ENCODE measurements at regions not wholly inside any gene's neighbourhood (a gene's known extent, or its start where the extent isn't known, plus 50 kb on each side); places are given as distances from the start of the nearest gene placed in this dataset.
"Not testable (repeated sequence)": the region's sequence is repeated elsewhere in the genome, so short reads cannot be mapped to it uniquely, and the experiment has no call there.

GRCh38 chr12:92058664-92059063 lies 87.0 kb downstream of the BTG1 start:
- peak overlapping the region; percentile 56 for H3K27ac ChIP-seq (ENCODE audit: low read depth, low read length)
- no peaks in the 10 kb centered on the region for H3K27me3 ChIP-seq (ENCODE audit: control insufficient read depth in 2 of 2, insufficient read depth in 2 of 2, low read length in 2 of 2)
- ATAC-seq (peak; percentile 50), DNase-seq (peak in 3 of 9 donors; percentile 34 to 41 (median 41))
- CTCF ChIA-PET: interaction anchor here (1.5 kb wide), 1 partner anchor 10 kb away, joined by 3 read pairs; no protein-coding TSS in a partner anchor
- POLR2A ChIA-PET: interaction anchor here (0.7 to 12.7 kb wide), 16 partner anchors 10 to 349 kb away, joined by 3 to 128 read pairs (median 3); partner anchors contain the start of gene BTG1
- no peak overlapping the region for H3K4me3 ChIP-seq (ENCODE audit: low read length)
- Mint-ChIP-seq H3K27ac (peak overlapping the region; percentile 82 to 98 (median 94)), H3K4me3 (peak overlapping the region; percentile 16 to 79 (median 66)), H3K9me3 (peaks cover 0 to 13% (median 5%) of the 10 kb centered on the region in 11 donors), H3K4me1 (peaks cover 37 to 94% (median 86%) of the 10 kb centered on the region in 7 donors), H3K36me3 (peaks cover 8 to 36% (median 14%) of the 10 kb centered on the region in 5 donors), H3K27me3 (no peaks in the 10 kb centered on the region)
- H3K9me3 ChIP-seq (ENCODE audit: control insufficient read depth in 2 of 3, low read length in 3 of 3): no peaks in the 10 kb centered on the region
- intact Hi-C loops (cut with micrococcal nuclease): loop anchor here (1.0 to 10.0 kb wide), 5 partner anchors 8 to 496 kb away; no protein-coding TSS in a partner anchor
- H3K4me1 ChIP-seq (ENCODE audit: control insufficient read depth in 2 of 2, insufficient read depth in 2 of 2, low read length in 2 of 2): peaks cover 5 to 57% of the 10 kb centered on the region in 2 donors
- H3K36me3 ChIP-seq (ENCODE audit: control insufficient read depth in 2 of 3, insufficient read depth in 3 of 3, low read length in 3 of 3): no peaks in the 10 kb centered on the region

GRCh38 chr12:92056756-92057155 lies 88.9 kb downstream of the BTG1 start:
- intact Hi-C loops (cut with micrococcal nuclease): loop anchor here (1.0 to 10.0 kb wide), 8 partner anchors 15 to 498 kb away; no protein-coding TSS in a partner anchor
- Mint-ChIP-seq H3K4me3 (peak overlapping the region in 8 of 10 donors; percentile 5 to 79 (median 40)), H3K4me1 (peaks cover 35 to 91% (median 86%) of the 10 kb centered on the region in 7 donors), H3K36me3 (peaks cover 10 to 37% (median 14%) of the 10 kb centered on the region in 5 donors), H3K9me3 (peaks cover 0 to 15% (median 7%) of the 10 kb centered on the region in 11 donors), H3K27ac (peak overlapping the region; percentile 59 to 98 (median 94))
- H3K27me3 Mint-ChIP-seq; H3K4me3 ChIP-seq (ENCODE audit: low read length); ATAC-seq; H3K27me3 ChIP-seq (ENCODE audit: control insufficient read depth in 2 of 2, insufficient read depth in 2 of 2, low read length in 2 of 2); DNase-seq; H3K9me3 ChIP-seq (ENCODE audit: control insufficient read depth in 2 of 3, low read length in 3 of 3); H3K36me3 ChIP-seq (ENCODE audit: control insufficient read depth in 2 of 3, insufficient read depth in 3 of 3, low read length in 3 of 3): not testable (repeated sequence)
- Histone ChIP-seq H3K4me1 (ENCODE audit: control insufficient read depth in 2 of 2, insufficient read depth in 2 of 2, low read length in 2 of 2) (peaks cover 5 to 47% of the 10 kb centered on the region in 2 donors), H3K27ac (ENCODE audit: low read depth, low read length) (peak overlapping the region; percentile 64)
- CTCF ChIA-PET: interaction anchor here (1.1 to 1.5 kb wide), 2 partner anchors 15 to 26 kb away, joined by 3 read pairs; no protein-coding TSS in a partner anchor
- POLR2A ChIA-PET: interaction anchor here (0.7 to 12.7 kb wide), 10 partner anchors 9 to 88 kb away, joined by 3 to 128 read pairs (median 9); partner anchors contain the start of gene BTG1

GRCh38 chr12:92056290-92056689 lies 89.4 kb downstream of the BTG1 start:
- H3K4me1 Mint-ChIP-seq: peaks cover 38 to 91% (median 86%) of the 10 kb centered on the region in 7 donors
- H3K4me1 ChIP-seq (ENCODE audit: control insufficient read depth in 2 of 2, insufficient read depth in 2 of 2, low read length in 2 of 2): peaks cover 5 to 50% of the 10 kb centered on the region in 2 donors
- no peaks in the 10 kb centered on the region for H3K27me3 Mint-ChIP-seq
- H3K36me3 Mint-ChIP-seq: peaks cover 7 to 36% (median 11%) of the 10 kb centered on the region in 5 donors
- no peak overlapping the region for H3K4me3 ChIP-seq (ENCODE audit: low read length)
- no peak for ATAC-seq
- H3K9me3 Mint-ChIP-seq: peaks cover 0 to 15% (median 6%) of the 10 kb centered on the region in 11 donors
- intact Hi-C loops (cut with micrococcal nuclease): loop anchor here (1.0 to 10.0 kb wide), 8 partner anchors 15 to 499 kb away; no protein-coding TSS in a partner anchor
- H3K4me3 Mint-ChIP-seq: peak overlapping the region in 8 of 10 donors; percentile 5 to 88 (median 67)
- no peaks in the 10 kb centered on the region for H3K9me3 ChIP-seq (ENCODE audit: control insufficient read depth in 2 of 3, low read length in 3 of 3)
- H3K27ac ChIP-seq (ENCODE audit: low read depth, low read length): peak overlapping the region; percentile 64
- DNase-seq: no peak
- ChIA-PET POLR2A (interaction anchor here (0.6 to 12.7 kb wide), 13 partner anchors 8 to 340 kb away, joined by 3 to 128 read pairs (median 7); partner anchors contain the start of gene BTG1), CTCF (interaction anchor here (1.5 kb wide), 1 partner anchor 26 kb away, joined by 3 read pairs; no protein-coding TSS in a partner anchor)
- no peaks in the 10 kb centered on the region for H3K36me3 ChIP-seq (ENCODE audit: control insufficient read depth in 2 of 3, insufficient read depth in 3 of 3, low read length in 3 of 3)
- H3K27me3 ChIP-seq (ENCODE audit: control insufficient read depth in 2 of 2, insufficient read depth in 2 of 2, low read length in 2 of 2): no peaks in the 10 kb centered on the region
- peak overlapping the region; percentile 88 to 98 (median 94) for H3K27ac Mint-ChIP-seq

GRCh38 chr12:92055877-92056276 lies 89.8 kb downstream of the BTG1 start:
- POLR2A ChIA-PET: interaction anchor here (0.6 to 12.7 kb wide), 12 partner anchors 8 to 340 kb away, joined by 3 to 128 read pairs (median 8); partner anchors contain the start of gene BTG1
- ATAC-seq: peak; percentile 96
- Mint-ChIP-seq H3K4me3 (peak overlapping the region; percentile 60 to 88 (median 72)), H3K9me3 (peaks cover 0 to 15% (median 6%) of the 10 kb centered on the region in 11 donors), H3K36me3 (peaks cover 7 to 36% (median 11%) of the 10 kb centered on the region in 5 donors), H3K4me1 (peaks cover 38 to 91% (median 86%) of the 10 kb centered on the region in 7 donors), H3K27ac (peak overlapping the region; percentile 88 to 98 (median 94)), H3K27me3 (no peaks in the 10 kb centered on the region)
- Histone ChIP-seq H3K36me3 (ENCODE audit: control insufficient read depth in 2 of 3, insufficient read depth in 3 of 3, low read length in 3 of 3) (no peaks in the 10 kb centered on the region), H3K27ac (ENCODE audit: low read depth, low read length) (peak overlapping the region; percentile 64), H3K27me3 (ENCODE audit: control insufficient read depth in 2 of 2, insufficient read depth in 2 of 2, low read length in 2 of 2) (no peaks in the 10 kb centered on the region), H3K4me3 (ENCODE audit: low read length) (no peak overlapping the region), H3K4me1 (ENCODE audit: control insufficient read depth in 2 of 2, insufficient read depth in 2 of 2, low read length in 2 of 2) (peaks cover 5 to 50% of the 10 kb centered on the region in 2 donors), H3K9me3 (ENCODE audit: control insufficient read depth in 2 of 3, low read length in 3 of 3) (no peaks in the 10 kb centered on the region)
- peak in 7 of 9 donors; percentile 50 to 80 (median 72) for DNase-seq
- CTCF ChIA-PET: interaction anchor here (1.5 kb wide), 1 partner anchor 26 kb away, joined by 3 read pairs; no protein-coding TSS in a partner anchor
- intact Hi-C loops (cut with micrococcal nuclease): loop anchor here (1.0 to 10.0 kb wide), 9 partner anchors 9 to 499 kb away; no protein-coding TSS in a partner anchor

GRCh38 chr12:92051441-92051840 lies 94.2 kb downstream of the BTG1 start:
- Histone ChIP-seq H3K27me3 (ENCODE audit: control insufficient read depth in 2 of 2, insufficient read depth in 2 of 2, low read length in 2 of 2) (no peaks in the 10 kb centered on the region), H3K36me3 (ENCODE audit: control insufficient read depth in 2 of 3, insufficient read depth in 3 of 3, low read length in 3 of 3) (no peaks in the 10 kb centered on the region), H3K27ac (ENCODE audit: low read depth, low read length) (no peak overlapping the region), H3K9me3 (ENCODE audit: control insufficient read depth in 2 of 3, low read length in 3 of 3) (no peaks in the 10 kb centered on the region), H3K4me1 (ENCODE audit: control insufficient read depth in 2 of 2, insufficient read depth in 2 of 2, low read length in 2 of 2) (peaks cover 3 to 43% of the 10 kb centered on the region in 2 donors), H3K4me3 (ENCODE audit: low read length) (no peak overlapping the region)
- intact Hi-C loops (cut with micrococcal nuclease): loop anchor here in 1 of 2 donors (10.0 kb wide), 1 partner anchor 503 kb away; no protein-coding TSS in a partner anchor
- DNase-seq (no peak), ATAC-seq (no peak)
- Mint-ChIP-seq H3K4me1 (peaks cover 23 to 91% (median 80%) of the 10 kb centered on the region in 7 donors), H3K9me3 (peaks cover 0 to 20% (median 5%) of the 10 kb centered on the region in 11 donors), H3K27ac (peak overlapping the region in 6 of 9 donors; percentile 28 to 85 (median 76)), H3K36me3 (peaks cover 13 to 21% (median 20%) of the 10 kb centered on the region in 5 donors), H3K4me3 (peak overlapping the region in 3 of 10 donors; percentile 9 to 26 (median 10)), H3K27me3 (no peaks in the 10 kb centered on the region)
- POLR2A ChIA-PET: interaction anchor here (0.6 to 12.7 kb wide), 10 partner anchors 11 to 174 kb away, joined by 3 to 128 read pairs (median 6); partner anchors contain the start of gene BTG1
- CTCF ChIA-PET: no interaction called here

- Mint-ChIP-seq H3K36me3 (peaks cover 14 to 24% (median 20%) of the 10 kb centered on the region in 5 donors), H3K9me3 (peaks cover 0 to 20% (median 5%) of the 10 kb centered on the region in 11 donors), H3K4me1 (peaks cover 26 to 89% (median 80%) of the 10 kb centered on the region in 7 donors), H3K4me3 (peak overlapping the region in 1 of 10 donors; percentile 34), H3K27me3 (no peaks in the 10 kb centered on the region), H3K27ac (peak overlapping the region in 4 of 9 donors; percentile 14 to 99 (median 74))
- ChIA-PET CTCF (interaction anchor here (0.9 to 1.2 kb wide), 3 partner anchors 9 to 238 kb away, joined by 3 to 5 read pairs (median 3); no protein-coding TSS in a partner anchor), POLR2A (interaction anchor here (0.6 to 12.7 kb wide), 12 partner anchors 9 to 263 kb away, joined by 3 to 128 read pairs (median 9); partner anchors contain the start of gene BTG1)
- H3K9me3 ChIP-seq (ENCODE audit: control insufficient read depth in 2 of 3, low read length in 3 of 3): no peaks in the 10 kb centered on the region
- H3K4me1 ChIP-seq (ENCODE audit: control insufficient read depth in 2 of 2, insufficient read depth in 2 of 2, low read length in 2 of 2): peaks cover 0 to 34% of the 10 kb centered on the region in 2 donors
- intact Hi-C loops (cut with micrococcal nuclease): loop anchor here in 1 of 2 donors (5.0 kb wide), 1 partner anchor 33 kb away; no protein-coding TSS in a partner anchor
- no peak for DNase-seq
- no peak overlapping the region for H3K27ac ChIP-seq (ENCODE audit: low read depth, low read length)
- no peak for ATAC-seq
- no peaks in the 10 kb centered on the region for H3K27me3 ChIP-seq (ENCODE audit: control insufficient read depth in 2 of 2, insufficient read depth in 2 of 2, low read length in 2 of 2)
- no peaks in the 10 kb centered on the region for H3K36me3 ChIP-seq (ENCODE audit: control insufficient read depth in 2 of 3, insufficient read depth in 3 of 3, low read length in 3 of 3)
- H3K4me3 ChIP-seq (ENCODE audit: low read length): no peak overlapping the region
Observed at GRCh38 chr12:92049403-92049802, 96.2 kb downstream of the BTG1 start.
